ENCODE measurements at regions not wholly inside any gene's neighbourhood (a gene's known extent, or its start where the extent isn't known, plus 50 kb on each side); places are given as distances from the start of the nearest gene placed in this dataset.
A peak's percentile ranks its signal among the peaks of the same experiment; 100 is the strongest.

GRCh38 chr6:12459945-12460661, 169.9 kb downstream of the EDN1 start:
- CTCF ChIA-PET, result no interaction called here

GRCh38 chr6:12467706-12468670, 177.8 kb downstream of the EDN1 start:
- H3K36me3 Mint-ChIP-seq (ENCODE audit: insufficient read depth, unreplicated experiment), result no peaks in the 10 kb centered on the region
- no TSS peak for BruUV-seq (replicated peaks)
- peaks cover 4% of the 10 kb centered on the region for H3K9me3 Mint-ChIP-seq (ENCODE audit: low read depth, unreplicated experiment)
- H3K4me1 Mint-ChIP-seq (ENCODE audit: low read depth, unreplicated experiment), result no peaks in the 10 kb centered on the region
- no peaks in the 10 kb centered on the region for H3K27me3 Mint-ChIP-seq (ENCODE audit: unreplicated experiment)
- no peak overlapping the region for H3K27ac Mint-ChIP-seq (ENCODE audit: unreplicated experiment)
- intact Hi-C loops (cut with micrococcal nuclease; ENCODE audit: unreplicated experiment), result no loop called here
- CTCF ChIA-PET, result no interaction called here
- no peak overlapping the region for H3K4me3 Mint-ChIP-seq (ENCODE audit: low read depth, unreplicated experiment)
- no peak for DNase-seq
- TF ChIP-seq CTCF (IDR thresholded peaks at IDR 0.05; ENCODE audit: unreplicated experiment), result no peak

More at GRCh38 chr6:12459945-12460661, 169.9 kb downstream of the EDN1 start:
- Mint-ChIP-seq H3K27ac (ENCODE audit: unreplicated experiment) (peak overlapping the region; percentile 66), H3K27me3 (ENCODE audit: unreplicated experiment) (no peaks in the 10 kb centered on the region), H3K4me3 (ENCODE audit: low read depth, unreplicated experiment) (no peak overlapping the region), H3K36me3 (ENCODE audit: insufficient read depth, unreplicated experiment) (no peaks in the 10 kb centered on the region), H3K4me1 (ENCODE audit: low read depth, unreplicated experiment) (peaks cover 14% of the 10 kb centered on the region), H3K9me3 (ENCODE audit: low read depth, unreplicated experiment) (no peaks in the 10 kb centered on the region)
- no peak for TF ChIP-seq CTCF (IDR thresholded peaks at IDR 0.05; ENCODE audit: unreplicated experiment)
- intact Hi-C loops (cut with micrococcal nuclease; ENCODE audit: unreplicated experiment), result no loop called here
- no TSS peak for BruUV-seq (replicated peaks)
- DNase-seq, result no peak

- CTCF ChIA-PET, result no interaction called here
- BruUV-seq (replicated peaks), result no TSS peak
- Mint-ChIP-seq H3K4me3 (ENCODE audit: low read depth, unreplicated experiment) (no peak overlapping the region), H3K9me3 (ENCODE audit: low read depth, unreplicated experiment) (no peaks in the 10 kb centered on the region), H3K27ac (ENCODE audit: unreplicated experiment) (no peak overlapping the region), H3K27me3 (ENCODE audit: unreplicated experiment) (no peaks in the 10 kb centered on the region), H3K36me3 (ENCODE audit: insufficient read depth, unreplicated experiment) (no peaks in the 10 kb centered on the region), H3K4me1 (ENCODE audit: low read depth, unreplicated experiment) (peaks cover 12% of the 10 kb centered on the region)
- intact Hi-C loops (cut with micrococcal nuclease; ENCODE audit: unreplicated experiment), result no loop called here
- DNase-seq, result no peak
- no peak for TF ChIP-seq CTCF (IDR thresholded peaks at IDR 0.05; ENCODE audit: unreplicated experiment)
Observed at GRCh38 chr6:12472601-12473038, 182.5 kb downstream of the EDN1 start.

- intact Hi-C loops (cut with micrococcal nuclease; ENCODE audit: unreplicated experiment), result no loop called here
- CTCF ChIA-PET, result no interaction called here
- Mint-ChIP-seq H3K4me1 (ENCODE audit: low read depth, unreplicated experiment) (peaks cover 12% of the 10 kb centered on the region), H3K36me3 (ENCODE audit: insufficient read depth, unreplicated experiment) (no peaks in the 10 kb centered on the region), H3K27ac (ENCODE audit: unreplicated experiment) (no peak overlapping the region), H3K4me3 (ENCODE audit: low read depth, unreplicated experiment) (no peak overlapping the region), H3K9me3 (ENCODE audit: low read depth, unreplicated experiment) (no peaks in the 10 kb centered on the region), H3K27me3 (ENCODE audit: unreplicated experiment) (no peaks in the 10 kb centered on the region)
- DNase-seq, result no peak
- no peak for TF ChIP-seq CTCF (IDR thresholded peaks at IDR 0.05; ENCODE audit: unreplicated experiment)
- BruUV-seq (replicated peaks), result no TSS peak
Observed at GRCh38 chr6:12473494-12473893, 183.3 kb downstream of the EDN1 start.

All from Calu3 (cell line).